COLO829 (cell line): ENCODE measurements at regions not wholly inside any gene's neighbourhood (a gene's known extent, or its start where the extent isn't known, plus 50 kb on each side); places are given as distances from the start of the nearest gene placed in this dataset.

Experiments
- DNase-seq: peaks from one replicate; pipeline ENCODE4 v3.0.0; 2012; ENCODE audit warnings: low spot score

GRCh38 chr11:116255321-116255953 lies 517.4 kb downstream of the BUD13 start:
- no peak for DNase-seq

GRCh38 chr11:116250155-116250554 lies 522.6 kb downstream of the BUD13 start:
- DNase-seq: no peak

GRCh38 chr11:116249561-116249960 lies 523.2 kb downstream of the BUD13 start:
- no peak for DNase-seq

GRCh38 chr11:116244889-116245288 lies 527.9 kb downstream of the BUD13 start:
- DNase-seq: no peak

- DNase-seq: no peak
Observed at GRCh38 chr11:116244439-116244838, 528.3 kb downstream of the BUD13 start.

GRCh38 chr11:116243991-116244390 lies 528.8 kb downstream of the BUD13 start:
- no peak for DNase-seq

GRCh38 chr11:116242006-116242405 lies 530.8 kb downstream of the BUD13 start:
- DNase-seq: no peak

- DNase-seq: no peak
Observed at GRCh38 chr11:116240710-116241109, 532.1 kb downstream of the BUD13 start.

GRCh38 chr11:116239247-116239646 lies 533.5 kb downstream of the BUD13 start:
- no peak for DNase-seq

- DNase-seq: no peak
Observed at GRCh38 chr11:116234989-116235568, 537.7 kb downstream of the BUD13 start.

GRCh38 chr11:116233561-116233960 lies 539.2 kb downstream of the BUD13 start:
- DNase-seq: no peak

- no peak for DNase-seq
Observed at GRCh38 chr11:116232364-116232828, 540.4 kb downstream of the BUD13 start.

GRCh38 chr11:116231543-116231942 lies 541.2 kb downstream of the BUD13 start:
- no peak for DNase-seq

GRCh38 chr11:116230438-116230837 lies 542.3 kb downstream of the BUD13 start:
- DNase-seq: no peak

- no peak for DNase-seq
Observed at GRCh38 chr11:116229236-116229970, 543.4 kb downstream of the BUD13 start.

- no peak for DNase-seq
Observed at GRCh38 chr11:116226731-116227130, 546.1 kb downstream of the BUD13 start.

- DNase-seq: no peak
Observed at GRCh38 chr11:116225784-116226585, 546.8 kb downstream of the BUD13 start.

- no peak for DNase-seq
Observed at GRCh38 chr11:116225236-116225635, 547.6 kb downstream of the BUD13 start.

GRCh38 chr11:116224889-116225200 lies 547.9 kb downstream of the BUD13 start:
- DNase-seq: no peak

- DNase-seq: peak; percentile 44
Observed at GRCh38 chr11:116224154-116224888, 548.5 kb downstream of the BUD13 start.

GRCh38 chr11:116221351-116221750 lies 551.4 kb downstream of the BUD13 start:
- DNase-seq: no peak

GRCh38 chr11:116219171-116219635 lies 553.6 kb downstream of the BUD13 start:
- no peak for DNase-seq
